Thyroid gland (tissue), 4 donors: ENCODE measurements at regions not wholly inside any gene's neighbourhood (a gene's known extent, or its start where the extent isn't known, plus 50 kb on each side); places are given as distances from the start of the nearest gene placed in this dataset.

Experiments
- DNase-seq, 2 donors: peaks; one replicate each; pipeline ENCODE4 v3.0.0-alpha.2; 2019
- H3K27ac ChIP-seq, 3 donors: fragments of 200-600 bp; sonication (generic); 1 replicate in 2 of 3; 2 replicates in 1 of 3; pipeline ENCODE4 v1.5.1; 2016 to 2019; ENCODE audit warnings: mild to moderate bottlenecking in 1 of 3, moderate library complexity in 1 of 3
- H3K27me3 ChIP-seq: fragments of 200-600 bp; sonication (generic); one replicate; pipeline ENCODE4 v1.5.1; 2019
- H3K36me3 ChIP-seq, 2 donors: fragments of 200-600 bp; sonication (generic); one replicate each; pipeline ENCODE4 v1.5.1; 2016 to 2019
- H3K4me1 ChIP-seq, 2 donors: fragments of 200-600 bp; sonication (generic); one replicate each; pipeline ENCODE4 v1.5.1; 2017 to 2019
- H3K4me3 ChIP-seq, 3 donors: fragments of 200-600 bp; sonication (generic); replicated peaks in 1 of 3; 1 replicate in 2 of 3; 2 replicates in 1 of 3; pipeline ENCODE4 v1.5.1; 2016; ENCODE audit warnings: mild to moderate bottlenecking in 1 of 3
- H3K9me3 ChIP-seq: fragments of 200-600 bp; sonication (generic); one replicate; pipeline ENCODE4 v1.5.1; 2017
- POLR2A ChIP-seq, 2 donors: fragments of 450-650 bp; IDR thresholded peaks; one replicate each; pipeline ENCODE4 v1.6.1; 2017; ENCODE audit warnings: antibody characterized with exemption in 2 of 2, mild to moderate bottlenecking in 2 of 2, moderate library complexity in 1 of 2
- WGBS, 2 donors: methylation state at CpG; one replicate each; pipeline ENCODE4 v1.1.5; 2017; 5-methylcytosine and 5-hydroxymethylcytosine counted together
- intact Hi-C: fragments of 100-400 bp; cut with DNase I; formaldehyde crosslinking; loops from one replicate; pipeline ENCODE4 v1.15.1; 2023
- TF ChIP-seq, protein P1 (sequence below), 6 experiments: fragments of 200-600 bp in 3 of 6; fragments of 450-650 bp in 3 of 6; sonication (generic) in 3 of 6; IDR thresholded peaks; one replicate each; pipeline ENCODE4 v1.5.1; 2016 to 2019; ENCODE audit warnings: antibody characterized with exemption in 6 of 6, mild to moderate bottlenecking in 2 of 6, inconsistent platforms in 1 of 6, moderate library complexity in 1 of 6

DNA sequence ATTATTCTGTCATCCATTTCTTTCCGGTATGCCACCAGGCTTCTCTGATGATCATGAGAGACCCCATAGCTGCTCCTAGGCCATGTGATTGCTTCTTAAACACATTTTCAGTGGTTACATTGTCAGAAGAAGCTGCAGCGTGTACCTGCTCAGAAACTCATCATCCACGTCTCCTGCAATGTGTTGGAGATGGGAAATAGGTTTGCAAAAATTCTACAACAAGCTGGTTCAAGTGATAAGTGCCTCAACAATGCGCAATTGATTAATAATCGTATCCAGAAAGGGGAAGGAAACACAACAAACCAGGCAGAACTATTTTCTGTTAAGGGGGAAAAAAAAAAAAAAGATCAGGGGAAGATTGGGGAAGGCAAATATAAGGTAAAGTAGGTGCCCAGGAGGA lies 75.7 kb upstream of the THUMPD2 start:
- H3K4me1 ChIP-seq: no peaks in the 10 kb centered on the region
- WGBS, 2 donors: 88 to 91% methylated on average over 5 of the region's 5 CpGs
- no peak for DNase-seq
- H3K27ac ChIP-seq: no peak overlapping the region
- no peaks in the 10 kb centered on the region for H3K9me3 ChIP-seq
- intact Hi-C loops: no loop called here
- TF ChIP-seq, protein P1, sequence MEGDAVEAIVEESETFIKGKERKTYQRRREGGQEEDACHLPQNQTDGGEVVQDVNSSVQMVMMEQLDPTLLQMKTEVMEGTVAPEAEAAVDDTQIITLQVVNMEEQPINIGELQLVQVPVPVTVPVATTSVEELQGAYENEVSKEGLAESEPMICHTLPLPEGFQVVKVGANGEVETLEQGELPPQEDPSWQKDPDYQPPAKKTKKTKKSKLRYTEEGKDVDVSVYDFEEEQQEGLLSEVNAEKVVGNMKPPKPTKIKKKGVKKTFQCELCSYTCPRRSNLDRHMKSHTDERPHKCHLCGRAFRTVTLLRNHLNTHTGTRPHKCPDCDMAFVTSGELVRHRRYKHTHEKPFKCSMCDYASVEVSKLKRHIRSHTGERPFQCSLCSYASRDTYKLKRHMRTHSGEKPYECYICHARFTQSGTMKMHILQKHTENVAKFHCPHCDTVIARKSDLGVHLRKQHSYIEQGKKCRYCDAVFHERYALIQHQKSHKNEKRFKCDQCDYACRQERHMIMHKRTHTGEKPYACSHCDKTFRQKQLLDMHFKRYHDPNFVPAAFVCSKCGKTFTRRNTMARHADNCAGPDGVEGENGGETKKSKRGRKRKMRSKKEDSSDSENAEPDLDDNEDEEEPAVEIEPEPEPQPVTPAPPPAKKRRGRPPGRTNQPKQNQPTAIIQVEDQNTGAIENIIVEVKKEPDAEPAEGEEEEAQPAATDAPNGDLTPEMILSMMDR (IDR thresholded peaks at IDR 0.05): no peak
- no peak for TF ChIP-seq POLR2A (IDR thresholded peaks at IDR 0.05)
- H3K4me3 ChIP-seq: no peak overlapping the region
- no peaks in the 10 kb centered on the region for H3K27me3 ChIP-seq
- H3K36me3 ChIP-seq: no peaks in the 10 kb centered on the region

DNA sequence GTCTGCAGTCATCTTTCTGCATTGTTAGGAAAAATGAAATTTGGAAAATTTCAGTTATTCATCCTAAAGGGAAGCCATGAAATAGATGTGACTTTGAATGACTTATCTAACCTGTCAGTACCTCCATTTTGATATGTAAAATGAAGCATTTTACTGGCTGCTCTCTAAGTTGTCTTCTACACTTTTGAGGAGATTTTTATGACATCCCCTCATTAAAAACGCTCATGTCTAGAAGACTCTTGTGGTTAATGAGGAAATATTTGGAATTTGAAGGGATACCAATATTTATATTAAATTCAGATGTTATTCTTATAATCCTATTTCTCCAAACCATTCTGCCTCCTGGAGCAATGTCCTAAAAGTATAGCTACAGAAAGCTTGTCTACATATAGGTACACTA lies 73.8 kb upstream of the THUMPD2 start:
- no peaks in the 10 kb centered on the region for H3K36me3 ChIP-seq
- no peak overlapping the region for H3K27ac ChIP-seq
- WGBS, 2 donors: 90 to 93% methylated on average over 1 of the region's 1 CpG
- H3K9me3 ChIP-seq: no peaks in the 10 kb centered on the region
- TF ChIP-seq, protein P1 (IDR thresholded peaks at IDR 0.05): no peak
- no peak for TF ChIP-seq POLR2A (IDR thresholded peaks at IDR 0.05)
- intact Hi-C loops: no loop called here
- H3K4me1 ChIP-seq: no peaks in the 10 kb centered on the region
- no peak for DNase-seq
- H3K4me3 ChIP-seq: no peak overlapping the region
- no peaks in the 10 kb centered on the region for H3K27me3 ChIP-seq

DNA sequence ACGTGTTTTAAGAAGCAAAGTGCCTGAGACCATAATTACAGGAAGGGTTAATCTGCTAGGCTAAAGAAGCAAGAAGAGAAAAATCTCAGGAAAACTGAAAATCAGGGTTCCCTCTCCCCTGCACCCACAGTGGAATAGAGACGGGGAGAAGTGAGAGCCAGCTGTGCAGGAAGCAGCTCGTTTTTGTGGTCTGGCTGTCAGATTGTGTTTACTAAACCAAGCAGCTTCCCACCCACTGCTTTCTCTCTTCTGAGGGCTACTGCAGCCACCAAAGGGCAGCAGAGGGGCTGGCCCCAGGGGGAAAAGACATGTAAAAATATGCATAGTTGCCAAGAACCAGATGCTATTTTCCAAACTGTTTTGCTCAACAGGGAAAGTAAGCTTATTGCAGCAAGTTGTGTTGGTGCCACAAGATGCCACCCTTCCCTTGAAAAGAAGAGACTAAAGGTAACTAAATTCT lies 72.6 kb upstream of the THUMPD2 start:
- no peak for DNase-seq

DNA sequence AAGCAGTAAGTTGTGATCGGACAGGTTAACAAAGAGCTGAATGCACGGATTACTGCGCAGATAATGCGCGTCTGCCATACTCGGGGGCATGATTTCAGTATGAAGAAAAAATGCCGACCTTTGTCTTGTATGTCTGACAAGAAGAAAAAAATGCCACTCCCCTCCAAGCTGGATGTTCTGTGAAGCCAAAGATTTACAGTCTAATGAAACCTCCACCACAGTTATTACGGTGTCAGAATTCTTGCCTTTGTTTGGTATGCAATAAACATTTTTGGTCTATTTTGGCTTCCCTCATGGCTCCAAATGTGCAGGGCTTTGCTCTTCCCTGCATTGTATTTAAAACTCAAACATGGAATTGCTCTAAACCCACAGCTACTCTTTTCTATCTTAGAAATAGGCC lies 72.2 kb upstream of the THUMPD2 start:
- Histone ChIP-seq H3K36me3 (no peaks in the 10 kb centered on the region), H3K9me3 (no peaks in the 10 kb centered on the region), H3K4me1 (no peaks in the 10 kb centered on the region), H3K27ac (no peak overlapping the region), H3K27me3 (no peaks in the 10 kb centered on the region), H3K4me3 (no peak overlapping the region)
- TF ChIP-seq, protein P1 (IDR thresholded peaks at IDR 0.05): no peak
- TF ChIP-seq POLR2A (IDR thresholded peaks at IDR 0.05): no peak
- DNase-seq: no peak
- 79 to 88% methylated on average over 8 of the region's 8 CpGs for WGBS, 2 donors
- intact Hi-C loops: no loop called here

More for the DNA sequence above, 72.6 kb upstream of the THUMPD2 start:
- H3K27ac ChIP-seq: no peak overlapping the region
- 22 to 37% methylated on average over 3 of the region's 3 CpGs for WGBS, 2 donors
- no peaks in the 10 kb centered on the region for H3K36me3 ChIP-seq
- no peak overlapping the region for H3K4me3 ChIP-seq
- no peaks in the 10 kb centered on the region for H3K4me1 ChIP-seq
- H3K9me3 ChIP-seq: no peaks in the 10 kb centered on the region
- intact Hi-C loops: no loop called here
- TF ChIP-seq POLR2A (IDR thresholded peaks at IDR 0.05): no peak
- TF ChIP-seq, protein P1 (IDR thresholded peaks at IDR 0.05): no peak
- H3K27me3 ChIP-seq: no peaks in the 10 kb centered on the region

DNA sequence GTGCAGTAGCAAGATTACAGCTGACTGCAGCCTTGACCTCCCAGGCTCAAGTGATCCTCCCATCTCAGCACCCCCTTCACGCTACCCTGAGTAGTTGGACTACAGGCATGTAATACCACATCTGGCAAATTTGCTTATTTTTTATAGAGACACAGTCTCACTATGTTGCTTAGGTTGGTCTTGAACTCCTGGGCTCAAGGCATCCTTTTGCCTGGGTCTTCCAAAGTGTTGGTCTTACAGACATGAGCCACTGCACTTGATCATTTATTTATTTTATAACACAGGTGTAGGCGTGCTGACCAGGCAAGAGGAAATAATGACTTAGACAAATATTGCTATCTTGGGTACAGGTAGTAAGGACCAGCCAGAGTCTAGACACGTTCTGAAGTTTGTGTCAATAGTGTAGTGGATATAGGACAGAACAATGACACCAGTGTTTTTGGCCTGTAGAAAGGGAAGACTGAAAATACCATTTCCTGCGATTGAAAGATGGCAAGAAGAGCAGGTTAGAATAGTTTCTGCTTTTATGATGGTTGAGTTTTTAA lies 71.0 kb upstream of the THUMPD2 start:
- no peaks in the 10 kb centered on the region for H3K9me3 ChIP-seq
- no peaks in the 10 kb centered on the region for H3K36me3 ChIP-seq
- no peak overlapping the region for H3K4me3 ChIP-seq
- TF ChIP-seq POLR2A (IDR thresholded peaks at IDR 0.05): no peak
- TF ChIP-seq, protein P1 (IDR thresholded peaks at IDR 0.05): no peak
- no peaks in the 10 kb centered on the region for H3K4me1 ChIP-seq
- DNase-seq: no peak
- WGBS, 2 donors: 80 to 91% methylated on average over 4 of the region's 4 CpGs
- no peak overlapping the region for H3K27ac ChIP-seq
- H3K27me3 ChIP-seq: no peaks in the 10 kb centered on the region
- intact Hi-C loops: no loop called here
